Parathyroid adenoma (tissue), 2 donors: ENCODE measurements at regions not wholly inside any gene's neighbourhood (a gene's known extent, or its start where the extent isn't known, plus 50 kb on each side); places are given as distances from the start of the nearest gene placed in this dataset.
"Not testable (repeated sequence)": the region's sequence is repeated elsewhere in the genome, so short reads cannot be mapped to it uniquely, and the experiment has no call there.

Source experiments
- H2AFZ ChIP-seq: fragments of 300-600 bp; sonication (generic); one replicate; pipeline ENCODE4 v1.7.0; 2017; ENCODE audit warnings: antibody characterized with exemption, mild to moderate bottlenecking
- H3K27ac ChIP-seq: fragments of 300-600 bp; sonication (generic); one replicate; pipeline ENCODE4 v1.7.0; 2017
- H3K27me3 ChIP-seq: fragments of 300-600 bp; sonication (generic); one replicate; pipeline ENCODE4 v1.7.0; 2017; ENCODE audit warnings: low read length; ENCODE audit not compliant: control insufficient read depth, insufficient read depth
- H3K36me3 ChIP-seq: fragments of 300-600 bp; sonication (generic); one replicate; pipeline ENCODE4 v1.7.0; 2017; ENCODE audit warnings: low read length; ENCODE audit not compliant: control insufficient read depth, insufficient read depth
- H3K4me1 ChIP-seq: fragments of 300-600 bp; sonication (generic); one replicate; pipeline ENCODE4 v1.7.0; 2017; ENCODE audit warnings: control low read depth
- H3K4me2 ChIP-seq: fragments of 300-600 bp; sonication (generic); one replicate; pipeline ENCODE4 v1.7.0; 2017; ENCODE audit warnings: low read length
- H3K4me3 ChIP-seq: fragments of 300-600 bp; sonication (generic); one replicate; pipeline ENCODE4 v1.7.0; 2017; ENCODE audit warnings: low read depth, low read length
- H3K79me2 ChIP-seq: fragments of 300-600 bp; sonication (generic); one replicate; pipeline ENCODE4 v1.7.0; 2017; ENCODE audit warnings: control low read depth
- H3K9ac ChIP-seq: fragments of 300-600 bp; sonication (generic); one replicate; pipeline ENCODE4 v1.7.0; 2017; ENCODE audit warnings: mild to moderate bottlenecking
- H3K9me3 ChIP-seq: fragments of 300-600 bp; sonication (generic); one replicate; pipeline ENCODE4 v1.7.0; 2017; ENCODE audit warnings: low read length; ENCODE audit not compliant: control insufficient read depth
- CTCF ChIP-seq: fragments of 300-600 bp; sonication (generic); IDR thresholded peaks from one replicate; pipeline ENCODE4 v1.7.0; 2017; ENCODE audit warnings: antibody characterized with exemption, mild to moderate bottlenecking
- donor health status: primary hyperparathyroidism.

- no peaks in the 10 kb centered on the region for H3K27me3 ChIP-seq
- H3K4me1 ChIP-seq, result no peaks in the 10 kb centered on the region
- TF ChIP-seq CTCF, result no peak
- H2AFZ ChIP-seq, result no peak overlapping the region
- no peak overlapping the region for H3K4me2 ChIP-seq
- no peak overlapping the region for H3K9ac ChIP-seq
- H3K79me2 ChIP-seq, result no peaks in the 10 kb centered on the region
- H3K36me3 ChIP-seq, result no peaks in the 10 kb centered on the region
- H3K9me3 ChIP-seq, result no peaks in the 10 kb centered on the region
- H3K27ac ChIP-seq, result no peak overlapping the region
- H3K4me3 ChIP-seq, result no peak overlapping the region
Observed at GRCh38 chr7:79930604-79931003, 204.0 kb upstream of the GNAI1 start.

- Histone ChIP-seq H3K4me3 (no peak overlapping the region), H2AFZ (no peak overlapping the region), H3K27me3 (no peaks in the 10 kb centered on the region), H3K9me3 (no peaks in the 10 kb centered on the region), H3K9ac (no peak overlapping the region), H3K27ac (no peak overlapping the region), H3K36me3 (no peaks in the 10 kb centered on the region), H3K4me2 (no peak overlapping the region), H3K4me1 (no peaks in the 10 kb centered on the region), H3K79me2 (no peaks in the 10 kb centered on the region)
- no peak for TF ChIP-seq CTCF
Observed at GRCh38 chr7:79927116-79927515, 207.5 kb upstream of the GNAI1 start.

GRCh38 chr7:79923953-79924352, 210.7 kb upstream of the GNAI1 start:
- Histone ChIP-seq H3K79me2 (no peaks in the 10 kb centered on the region), H3K4me1 (no peaks in the 10 kb centered on the region), H3K4me2 (no peak overlapping the region), H3K27ac (no peak overlapping the region), H2AFZ (no peak overlapping the region), H3K27me3 (no peaks in the 10 kb centered on the region), H3K36me3 (no peaks in the 10 kb centered on the region), H3K4me3 (no peak overlapping the region), H3K9ac (no peak overlapping the region), H3K9me3 (no peaks in the 10 kb centered on the region)
- TF ChIP-seq CTCF, result no peak

DNA sequence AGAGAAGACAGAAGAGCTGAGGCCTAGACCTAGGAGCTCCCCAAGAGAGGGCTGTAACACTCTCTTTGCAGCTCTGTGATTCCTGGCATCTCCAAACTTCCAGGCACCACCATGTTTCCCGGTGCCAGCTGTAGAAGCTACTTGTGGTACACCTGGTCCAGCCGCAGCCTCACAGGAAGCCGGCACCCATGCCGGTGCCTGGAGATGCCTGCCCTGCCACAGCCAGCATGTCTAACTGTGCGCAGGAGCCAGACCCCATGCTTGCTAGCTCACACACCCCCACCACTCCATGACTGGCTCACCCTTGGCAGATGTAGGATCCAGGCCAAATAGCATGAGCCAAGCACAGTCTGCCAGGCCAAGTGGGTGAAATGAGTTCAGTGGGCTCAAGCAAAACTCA, 211.7 kb upstream of the GNAI1 start:
- TF ChIP-seq CTCF, result no peak
- Histone ChIP-seq H3K4me2 (no peak overlapping the region), H3K9me3 (no peaks in the 10 kb centered on the region), H3K36me3 (no peaks in the 10 kb centered on the region), H3K27me3 (no peaks in the 10 kb centered on the region), H2AFZ (no peak overlapping the region), H3K9ac (no peak overlapping the region), H3K79me2 (no peaks in the 10 kb centered on the region), H3K27ac (no peak overlapping the region), H3K4me1 (no peaks in the 10 kb centered on the region), H3K4me3 (no peak overlapping the region)

DNA sequence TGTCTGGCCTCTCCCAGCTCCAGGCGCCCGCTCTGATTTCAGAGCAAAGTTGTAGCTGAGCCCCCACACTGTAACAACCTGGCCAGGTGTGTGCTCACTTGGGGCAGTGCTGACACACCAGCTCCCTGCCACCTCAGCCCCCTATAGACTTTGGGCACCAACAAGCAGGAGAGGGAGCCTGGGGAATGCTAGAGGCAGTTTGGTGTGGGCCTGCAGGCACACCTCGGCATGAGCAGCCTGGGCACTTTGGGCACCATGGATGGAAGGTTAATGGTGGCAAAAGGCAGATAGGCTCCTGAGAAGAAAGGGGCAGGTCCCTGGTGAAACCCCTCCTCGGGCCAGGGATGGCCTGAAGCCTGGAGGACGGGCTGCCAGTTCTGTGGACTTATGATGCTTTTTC, 212.7 kb upstream of the GNAI1 start:
- Histone ChIP-seq H3K36me3 (no peaks in the 10 kb centered on the region), H3K4me2 (no peak overlapping the region), H3K9ac (no peak overlapping the region), H3K27me3 (no peaks in the 10 kb centered on the region), H2AFZ (no peak overlapping the region), H3K4me1 (no peaks in the 10 kb centered on the region), H3K9me3 (no peaks in the 10 kb centered on the region), H3K79me2 (no peaks in the 10 kb centered on the region), H3K27ac (no peak overlapping the region), H3K4me3 (no peak overlapping the region)
- TF ChIP-seq CTCF, result no peak

GRCh38 chr7:79918632-79919031, 216.0 kb upstream of the GNAI1 start:
- H2AFZ ChIP-seq, H3K9me3 ChIP-seq, H3K36me3 ChIP-seq, H3K27ac ChIP-seq, H3K4me3 ChIP-seq, H3K4me2 ChIP-seq, H3K4me1 ChIP-seq, H3K27me3 ChIP-seq, H3K9ac ChIP-seq, H3K79me2 ChIP-seq: not testable (repeated sequence)

DNA sequence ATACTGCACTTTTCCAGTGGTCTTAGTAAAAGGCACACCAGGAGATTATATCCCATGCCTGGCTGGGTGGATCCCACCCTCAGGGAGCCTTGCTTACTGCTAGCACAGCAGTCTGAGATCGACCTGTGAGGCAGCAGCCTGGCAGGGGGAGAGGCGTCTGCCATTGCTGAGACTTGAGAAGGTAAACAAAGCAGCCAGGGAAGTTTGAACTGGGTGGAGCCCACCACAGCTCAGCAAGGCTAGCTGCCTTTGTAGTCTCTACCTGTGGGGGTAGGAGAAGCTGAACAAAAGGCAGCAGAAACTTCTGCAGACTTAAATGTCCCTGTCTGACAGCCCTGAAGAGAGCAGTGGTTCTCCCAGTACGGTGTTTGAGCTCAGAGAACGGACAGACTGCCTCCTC, 219.3 kb upstream of the GNAI1 start:
- not testable (repeated sequence) for H3K27ac ChIP-seq, H3K9ac ChIP-seq, H3K36me3 ChIP-seq, H2AFZ ChIP-seq, H3K4me2 ChIP-seq, H3K27me3 ChIP-seq, H3K79me2 ChIP-seq, H3K9me3 ChIP-seq, H3K4me3 ChIP-seq, H3K4me1 ChIP-seq
